Transverse colon (tissue), 4 donors: ENCODE measurements at regions not wholly inside any gene's neighbourhood (a gene's known extent, or its start where the extent isn't known, plus 50 kb on each side); places are given as distances from the start of the nearest gene placed in this dataset.

Source experiments
- DNase-seq: peaks from one replicate; pipeline ENCODE4 v3.0.0-alpha.2; 2019
- H3K27ac ChIP-seq, 4 donors: fragments of 200-600 bp; sonication (generic); 2 replicates each; pipeline ENCODE4 v1.5.1; 2016 to 2018; ENCODE audit warnings: inconsistent platforms in 4 of 4
- H3K27me3 ChIP-seq: fragments of 200-600 bp; sonication (generic); 2 replicates; pipeline ENCODE4 v1.5.1; 2017; ENCODE audit warnings: inconsistent platforms
- H3K36me3 ChIP-seq, 4 donors: fragments of 200-600 bp; sonication (generic); 2 replicates each; pipeline ENCODE4 v1.5.1; 2017 to 2019; ENCODE audit warnings: inconsistent platforms in 4 of 4
- H3K4me1 ChIP-seq, 4 donors: fragments of 200-600 bp; sonication (generic); 2 replicates each; pipeline ENCODE4 v1.5.1; 2017 to 2020; ENCODE audit warnings: inconsistent platforms in 4 of 4
- H3K4me3 ChIP-seq, 4 donors: fragments of 200-600 bp; sonication (generic); 1 replicate in 1 of 4; 2 replicates in 3 of 4; pipeline versions ENCODE4 v1.5.1 to v1.6.1; 2017 to 2019; ENCODE audit warnings: inconsistent platforms in 4 of 4
- H3K9me3 ChIP-seq, 2 donors: fragments of 200-600 bp; sonication (generic); 2 replicates each; pipeline ENCODE4 v1.5.1; 2017 to 2019; ENCODE audit warnings: inconsistent platforms in 2 of 2
- EP300 ChIP-seq: sonication (generic); formaldehyde crosslinking; IDR thresholded peaks from one replicate; pipeline ENCODE4 v1.6.1; 2017; ENCODE audit warnings: antibody characterized with exemption, low read depth
- POLR2A ChIP-seq: fragments of 450-650 bp; IDR thresholded peaks from one replicate; pipeline ENCODE4 v1.6.1; 2016; ENCODE audit warnings: antibody characterized with exemption, mild to moderate bottlenecking, moderate library complexity
- POLR2AphosphoS5 ChIP-seq, 3 donors: sonication (generic); formaldehyde crosslinking; IDR thresholded peaks; one replicate each; pipeline ENCODE4 v1.6.1; 2016; ENCODE audit warnings: antibody characterized with exemption in 3 of 3
- WGBS, 2 donors: methylation state at CpG; one replicate each; pipeline ENCODE4 v1.1.5; 2018; ENCODE audit warnings: low coverage in 1 of 2; 5-methylcytosine and 5-hydroxymethylcytosine counted together
- in situ Hi-C, 4 donors: fragments of 200-750 bp; cut with MboI; loops; one replicate each; pipeline versions ENCODE4 v1.15.0 to v1.15.1; 2017; ENCODE audit warnings: low sequenced_read_pairs in 3 of 4, low pct_ligation_motif_present in 1 of 4, low pct_unique_long_range_greater_than_20kb in 1 of 4
- intact Hi-C: fragments of 100-400 bp; cut with DNase I; formaldehyde crosslinking; loops from one replicate; pipeline ENCODE4 v1.15.1; 2023; ENCODE audit warnings: low total_unique reads
- TF ChIP-seq, protein P1 (sequence below), 5 experiments: fragments of 200-600 bp in 3 of 5; fragments of 450-650 bp in 2 of 5; sonication (generic) in 3 of 5; IDR thresholded peaks; 1 replicate in 2 of 5; 2 replicates in 3 of 5; pipeline ENCODE4 v1.5.1; 2016 to 2017; ENCODE audit warnings: antibody characterized with exemption in 5 of 5, inconsistent platforms in 3 of 5, mild to moderate bottlenecking in 2 of 5, moderate library complexity in 1 of 5

- Histone ChIP-seq H3K27me3 (no peaks in the 10 kb centered on the region), H3K27ac (no peak overlapping the region), H3K36me3 (no peaks in the 10 kb centered on the region), H3K4me1 (no peaks in the 10 kb centered on the region), H3K9me3 (no peaks in the 10 kb centered on the region), H3K4me3 (no peak overlapping the region)
- WGBS, 2 donors, result 52 to 61% methylated on average over 4 to 5 of the region's 5 CpGs
- in situ Hi-C loops (no loop called here), intact Hi-C loops (no loop called here)
- TF ChIP-seq POLR2A, result no peak
- TF ChIP-seq, protein P1, sequence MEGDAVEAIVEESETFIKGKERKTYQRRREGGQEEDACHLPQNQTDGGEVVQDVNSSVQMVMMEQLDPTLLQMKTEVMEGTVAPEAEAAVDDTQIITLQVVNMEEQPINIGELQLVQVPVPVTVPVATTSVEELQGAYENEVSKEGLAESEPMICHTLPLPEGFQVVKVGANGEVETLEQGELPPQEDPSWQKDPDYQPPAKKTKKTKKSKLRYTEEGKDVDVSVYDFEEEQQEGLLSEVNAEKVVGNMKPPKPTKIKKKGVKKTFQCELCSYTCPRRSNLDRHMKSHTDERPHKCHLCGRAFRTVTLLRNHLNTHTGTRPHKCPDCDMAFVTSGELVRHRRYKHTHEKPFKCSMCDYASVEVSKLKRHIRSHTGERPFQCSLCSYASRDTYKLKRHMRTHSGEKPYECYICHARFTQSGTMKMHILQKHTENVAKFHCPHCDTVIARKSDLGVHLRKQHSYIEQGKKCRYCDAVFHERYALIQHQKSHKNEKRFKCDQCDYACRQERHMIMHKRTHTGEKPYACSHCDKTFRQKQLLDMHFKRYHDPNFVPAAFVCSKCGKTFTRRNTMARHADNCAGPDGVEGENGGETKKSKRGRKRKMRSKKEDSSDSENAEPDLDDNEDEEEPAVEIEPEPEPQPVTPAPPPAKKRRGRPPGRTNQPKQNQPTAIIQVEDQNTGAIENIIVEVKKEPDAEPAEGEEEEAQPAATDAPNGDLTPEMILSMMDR (IDR thresholded peaks at IDR 0.05), result no peak
- no peak for TF ChIP-seq POLR2AphosphoS5 (IDR thresholded peaks at IDR 0.05)
- TF ChIP-seq EP300, result no peak
- DNase-seq, result no peak
Measured at GRCh38 chr18:70672581-70672980, 383.7 kb downstream of the SOCS6 start.

- Histone ChIP-seq H3K4me1 (no peaks in the 10 kb centered on the region), H3K27me3 (no peaks in the 10 kb centered on the region), H3K4me3 (no peak overlapping the region), H3K36me3 (no peaks in the 10 kb centered on the region), H3K9me3 (no peaks in the 10 kb centered on the region), H3K27ac (no peak overlapping the region)
- TF ChIP-seq POLR2A, result no peak
- no peak for TF ChIP-seq POLR2AphosphoS5 (IDR thresholded peaks at IDR 0.05)
- TF ChIP-seq, protein P1 (IDR thresholded peaks at IDR 0.05), result no peak
- TF ChIP-seq EP300, result no peak
- in situ Hi-C loops (no loop called here), intact Hi-C loops (no loop called here)
- WGBS, 2 donors, result 73 to 75% methylated on average over 4 to 9 of the region's 9 CpGs
- no peak for DNase-seq
Measured at GRCh38 chr18:70671889-70672565, 383.2 kb downstream of the SOCS6 start.

DNA sequence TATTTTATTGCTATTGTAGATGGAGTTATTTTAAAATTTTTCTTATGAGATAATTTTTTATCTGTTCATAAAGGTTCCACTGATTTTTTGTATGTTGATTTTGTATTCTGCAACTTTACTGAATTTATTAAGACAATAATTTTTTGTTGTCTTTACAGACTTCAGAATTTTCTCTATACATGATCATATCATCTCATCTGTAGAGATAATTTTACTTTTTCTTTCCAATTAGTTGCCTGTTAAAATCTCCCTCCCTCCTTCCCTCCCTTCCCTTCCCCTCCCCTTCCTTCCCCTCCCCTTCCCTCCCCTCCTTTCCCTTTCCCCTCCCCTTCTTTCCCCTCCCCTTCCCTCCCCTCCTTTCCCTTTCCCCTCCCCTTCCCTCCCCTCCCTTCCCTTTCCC, 378.1 kb downstream of the SOCS6 start:
- intact Hi-C loops, result no loop called here
- Histone ChIP-seq H3K36me3 (no peaks in the 10 kb centered on the region), H3K27me3 (no peaks in the 10 kb centered on the region), H3K9me3 (no peaks in the 10 kb centered on the region), H3K27ac (no peak overlapping the region), H3K4me1 (no peaks in the 10 kb centered on the region), H3K4me3 (no peak overlapping the region)
- no peak for DNase-seq
- TF ChIP-seq POLR2AphosphoS5 (IDR thresholded peaks at IDR 0.05) (no peak), POLR2A (no peak), EP300 (no peak)
- TF ChIP-seq, protein P1 (IDR thresholded peaks at IDR 0.05), result no peak
- in situ Hi-C loops, result no loop called here

- Histone ChIP-seq H3K36me3 (no peaks in the 10 kb centered on the region), H3K4me3 (no peak overlapping the region), H3K27ac (no peak overlapping the region), H3K9me3 (no peaks in the 10 kb centered on the region), H3K4me1 (no peaks in the 10 kb centered on the region), H3K27me3 (no peaks in the 10 kb centered on the region)
- no peak for DNase-seq
- 62 to 64% methylated on average over 2 of the region's 2 CpGs for WGBS, 2 donors
- in situ Hi-C loops, result no loop called here
- TF ChIP-seq POLR2A (no peak), EP300 (no peak), POLR2AphosphoS5 (IDR thresholded peaks at IDR 0.05) (no peak)
- TF ChIP-seq, protein P1 (IDR thresholded peaks at IDR 0.05), result no peak
- intact Hi-C loops, result no loop called here
Measured at GRCh38 chr18:70663141-70663540, 374.3 kb downstream of the SOCS6 start.
